HL-60 (cell line): ENCODE measurements at regions not wholly inside any gene's neighbourhood (a gene's known extent, or its start where the extent isn't known, plus 50 kb on each side); places are given as distances from the start of the nearest gene placed in this dataset.

Experiments used
- DNase-seq, 2 experiments: peaks; one replicate each; pipeline ENCODE4 v3.0.0-alpha.2; 2010 to 2020; ENCODE audit warnings: low read depth in 1 of 2, low spot score in 1 of 2
- H3K27ac ChIP-seq: fragments of 250-450 bp; sonication (Bioruptor Pico); replicated peaks from 2 replicates; pipeline ENCODE4 v1.5.1; 2020; ENCODE audit warnings: mild to moderate bottlenecking, moderate library complexity
- H3K27me3 ChIP-seq: fragments of 250-450 bp; sonication (Bioruptor Pico); 2 replicates; pipeline ENCODE4 v1.5.1; 2021; ENCODE audit warnings: mild to moderate bottlenecking, moderate library complexity; ENCODE audit not compliant: insufficient read depth, poor library complexity, severe bottlenecking
- H3K4me3 ChIP-seq: replicated peaks from 2 replicates; pipeline ENCODE4 v1.5.1; 2011; ENCODE audit warnings: mild to moderate bottlenecking, control low read depth, low read length; ENCODE audit not compliant: insufficient read depth
- CTCF ChIP-seq: IDR thresholded peaks from one replicate; pipeline ENCODE4 v1.5.1; 2011; ENCODE audit warnings: low read length, control low read depth, inconsistent platforms; ENCODE audit not compliant: insufficient read depth
- GABPA ChIP-seq: IDR thresholded peaks from 2 replicates; pipeline ENCODE4 v1.6.1; 2012; ENCODE audit warnings: low read depth
- POLR2AphosphoS5 ChIP-seq: IDR thresholded peaks from 2 replicates; pipeline ENCODE4 v1.6.1; 2012; ENCODE audit warnings: low read depth
- REST ChIP-seq: IDR thresholded peaks from 2 replicates; pipeline ENCODE4 v1.6.1; 2012; ENCODE audit warnings: low read depth; ENCODE audit not compliant: insufficient replicate concordance
- SPI1 ChIP-seq: IDR thresholded peaks from 2 replicates; pipeline ENCODE4 v1.6.1; 2012; ENCODE audit warnings: low read depth, mild to moderate bottlenecking, borderline replicate concordance

- no peak overlapping the region for H3K4me3 ChIP-seq
- DNase-seq = no peak
- TF ChIP-seq SPI1 (no peak), REST (no peak), GABPA (no peak), CTCF (no peak), POLR2AphosphoS5 (no peak)
Measured at GRCh38 chr13:62333466-62333865, 917.8 kb upstream of the PCDH20 start.

GRCh38 chr13:62331384-62331783, 915.7 kb upstream of the PCDH20 start:
- DNase-seq = no peak
- TF ChIP-seq REST (no peak), GABPA (no peak), POLR2AphosphoS5 (no peak)
- no peak overlapping the region for H3K27ac ChIP-seq

More at GRCh38 chr13:62333466-62333865, 917.8 kb upstream of the PCDH20 start:
- no peak overlapping the region for H3K27ac ChIP-seq
- no peaks in the 10 kb centered on the region for H3K27me3 ChIP-seq

GRCh38 chr13:62327367-62327766, 911.7 kb upstream of the PCDH20 start:
- DNase-seq = no peak
- Histone ChIP-seq H3K27me3 (no peaks in the 10 kb centered on the region), H3K27ac (no peak overlapping the region), H3K4me3 (no peak overlapping the region)
- TF ChIP-seq REST (no peak), GABPA (no peak), SPI1 (no peak), CTCF (no peak), POLR2AphosphoS5 (no peak)

More at GRCh38 chr13:62331384-62331783, 915.7 kb upstream of the PCDH20 start:
- no peak overlapping the region for H3K4me3 ChIP-seq
- no peaks in the 10 kb centered on the region for H3K27me3 ChIP-seq

GRCh38 chr13:62324842-62325241, 909.2 kb upstream of the PCDH20 start:
- H3K27me3 ChIP-seq = no peaks in the 10 kb centered on the region
- H3K27ac ChIP-seq = no peak overlapping the region
- no peak for DNase-seq
- TF ChIP-seq CTCF (no peak), REST (no peak), SPI1 (no peak), GABPA (no peak), POLR2AphosphoS5 (no peak)
- H3K4me3 ChIP-seq = no peak overlapping the region
